Sigmoid colon (tissue), 4 donors: ENCODE measurements at regions not wholly inside any gene's neighbourhood (a gene's known extent, or its start where the extent isn't known, plus 50 kb on each side); places are given as distances from the start of the nearest gene placed in this dataset.

Source experiments
- CTCF ChIP-seq, 4 experiments: fragments of 450-650 bp in 3 of 4; fragments of 200-600 bp in 1 of 4; IDR thresholded peaks; one replicate each; pipeline ENCODE4 v1.5.1; 2016 to 2019; ENCODE audit warnings: antibody characterized with exemption in 4 of 4, mild to moderate bottlenecking in 3 of 4, moderate library complexity in 2 of 4
- EP300 ChIP-seq, 4 donors: sonication (generic); formaldehyde crosslinking; IDR thresholded peaks; one replicate each; pipeline ENCODE4 v1.6.1; 2017; ENCODE audit warnings: antibody characterized with exemption in 4 of 4
- POLR2A ChIP-seq, 2 donors: fragments of 450-650 bp; IDR thresholded peaks; one replicate each; pipeline ENCODE4 v1.6.1; 2016; ENCODE audit warnings: antibody characterized with exemption in 2 of 2, mild to moderate bottlenecking in 2 of 2, moderate library complexity in 2 of 2

GRCh38 chr6:50924758-50925157 lies 106.1 kb downstream of the TFAP2B start:
- TF ChIP-seq CTCF (IDR thresholded peaks at IDR 0.05) (no peak), POLR2A (IDR thresholded peaks at IDR 0.05) (no peak), EP300 (IDR thresholded peaks at IDR 0.05) (no peak)
